GM19023 (cell line): ENCODE measurements at regions not wholly inside any gene's neighbourhood (a gene's known extent, or its start where the extent isn't known, plus 50 kb on each side); places are given as distances from the start of the nearest gene placed in this dataset.

Experiments used
- ATAC-seq: cut with Tn5 transposase; IDR thresholded peaks from one replicate; pipeline ENCODE4 v1.9.1; 2021; ENCODE audit warnings: mild to moderate bottlenecking, moderate library complexity; ENCODE audit not compliant: unreplicated experiment

DNA sequence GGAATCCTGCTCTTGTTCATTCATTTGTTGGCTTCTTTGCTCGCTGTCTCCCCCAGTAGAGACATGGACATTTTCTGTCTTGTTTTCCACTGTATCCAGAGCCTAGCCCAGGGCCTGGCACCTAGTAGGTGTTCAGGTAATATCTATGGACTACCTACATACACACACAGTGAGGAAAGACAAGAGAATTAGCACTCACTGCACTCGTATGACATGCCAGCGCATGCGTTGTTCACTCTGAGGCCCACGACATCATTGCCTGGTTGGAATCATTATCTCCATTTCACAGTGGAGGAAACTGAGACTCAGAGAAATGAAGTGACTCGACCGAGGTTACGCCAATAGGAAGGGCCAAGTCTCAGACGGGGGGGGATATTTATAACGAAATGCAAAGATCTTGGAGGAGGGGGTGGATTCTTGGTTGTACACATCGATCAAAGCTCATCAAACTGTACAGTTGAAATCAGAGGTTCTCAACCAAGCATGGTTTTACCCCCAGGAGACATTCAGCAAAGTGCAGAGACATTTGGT is 140.1 kb upstream of the PTPN1 start:
- no peak for ATAC-seq

DNA sequence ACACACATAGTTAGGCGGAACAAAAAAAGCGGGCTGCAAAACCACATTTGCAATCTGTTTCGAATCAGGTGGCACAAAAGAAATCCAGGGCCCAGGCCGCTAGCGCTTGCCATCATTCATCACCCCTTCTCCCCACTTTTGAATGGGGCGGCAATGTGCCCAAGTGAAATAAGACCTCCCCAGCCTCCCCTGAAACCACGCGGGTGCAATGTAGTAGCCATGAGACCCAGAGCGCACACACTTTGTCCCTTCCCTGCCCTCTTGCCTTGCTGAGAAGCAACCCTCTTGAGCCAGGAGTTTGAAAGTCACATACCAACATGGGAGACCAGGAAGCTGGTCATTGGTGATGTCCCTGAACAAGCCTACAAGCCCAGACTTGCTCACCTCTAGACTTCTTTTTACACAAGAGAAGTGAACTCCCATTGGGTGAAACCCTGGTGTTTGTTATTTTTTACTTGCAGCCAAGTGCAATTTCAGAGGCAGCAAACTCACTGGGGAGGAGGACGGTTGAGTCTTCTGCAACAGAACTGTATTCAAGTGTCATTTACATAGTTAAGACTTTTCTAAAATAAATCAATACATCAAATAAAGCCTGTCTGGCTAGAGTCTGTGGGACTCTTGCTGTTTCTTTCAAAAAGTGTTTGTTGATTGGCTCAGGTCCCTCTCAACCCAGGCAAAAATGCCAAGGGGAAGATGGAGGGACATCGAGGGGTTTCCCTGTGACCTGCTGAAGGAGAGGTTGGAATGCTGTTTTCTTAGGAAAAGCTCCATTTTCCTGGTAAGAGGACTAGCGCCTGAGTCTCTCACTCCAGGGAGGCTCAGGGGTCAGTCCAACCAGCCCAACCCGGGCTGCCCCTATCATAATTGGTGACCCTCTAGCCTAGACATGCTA is 138.1 kb upstream of the PTPN1 start:
- no peak for ATAC-seq

DNA sequence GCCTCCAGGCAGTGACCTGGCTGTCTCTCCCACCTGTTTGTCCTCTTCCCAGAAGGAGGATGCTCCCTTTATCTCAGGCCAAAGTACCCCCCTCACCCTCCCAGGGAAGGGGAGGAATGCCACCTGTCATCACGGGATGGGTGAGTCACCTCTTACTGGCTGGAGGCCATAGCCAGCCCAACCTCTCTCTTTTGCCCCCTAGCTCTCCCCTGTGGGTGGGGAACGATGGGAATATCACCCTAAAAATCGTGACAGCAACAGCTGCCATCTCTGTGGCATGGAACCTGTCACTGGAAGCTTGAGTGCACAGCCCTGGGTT is 137.5 kb upstream of the PTPN1 start:
- ATAC-seq: no peak

DNA sequence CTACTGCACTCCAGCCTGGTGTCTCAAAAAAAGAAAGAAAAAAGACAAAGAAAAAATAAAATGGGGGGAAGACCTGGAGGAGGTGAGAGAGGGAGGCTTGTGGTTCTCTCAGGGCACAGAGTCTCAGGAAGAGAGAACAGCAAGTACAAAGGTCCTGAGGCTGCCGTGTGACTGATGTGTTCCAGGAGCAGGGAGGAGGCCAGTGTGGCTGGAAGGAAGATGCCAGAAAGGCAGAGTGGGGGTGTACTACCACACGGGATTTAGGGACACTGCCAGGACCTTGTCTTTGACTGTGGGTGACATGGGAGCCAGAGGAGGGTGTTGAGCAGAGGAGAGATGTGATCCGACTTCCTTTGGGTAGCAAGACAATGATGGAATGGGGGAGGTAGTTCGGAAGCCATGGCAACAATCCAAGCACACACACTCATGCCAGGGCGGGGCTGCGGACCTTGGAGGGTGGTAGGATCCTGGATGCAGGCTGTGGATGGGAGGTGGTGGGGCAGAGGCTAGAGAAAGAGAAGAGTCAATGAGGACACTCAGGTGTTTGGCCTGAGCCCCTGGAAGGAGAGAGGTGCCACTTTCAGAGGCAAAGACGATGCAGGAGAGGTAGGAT is 136.4 kb upstream of the PTPN1 start:
- ATAC-seq: no peak

DNA sequence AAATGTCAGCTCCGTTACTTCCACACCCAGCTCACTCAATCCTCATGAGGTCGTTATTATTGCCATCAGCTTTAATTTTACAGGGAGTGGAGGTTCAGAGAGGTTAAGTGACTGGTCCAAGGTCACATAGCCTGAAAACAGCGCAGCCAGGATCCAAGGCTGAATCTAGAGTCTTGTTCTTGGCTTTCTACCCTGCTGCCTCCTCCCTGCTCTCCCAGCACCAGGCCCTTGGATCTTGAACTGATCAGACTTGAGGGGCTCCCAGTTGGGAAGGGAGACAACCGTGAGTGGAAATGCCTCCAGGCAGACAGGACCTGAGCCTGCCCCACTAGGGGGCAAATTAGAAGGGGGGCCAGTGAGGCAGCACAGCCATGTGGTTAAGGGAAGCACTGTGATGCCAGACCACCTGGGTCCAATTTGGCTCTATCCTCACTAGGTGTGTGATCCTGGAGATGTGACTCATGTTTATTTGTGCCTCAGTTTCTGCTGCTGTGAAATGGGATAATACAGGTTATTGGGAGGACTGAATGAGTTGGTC is 135.6 kb upstream of the PTPN1 start:
- no peak for ATAC-seq

DNA sequence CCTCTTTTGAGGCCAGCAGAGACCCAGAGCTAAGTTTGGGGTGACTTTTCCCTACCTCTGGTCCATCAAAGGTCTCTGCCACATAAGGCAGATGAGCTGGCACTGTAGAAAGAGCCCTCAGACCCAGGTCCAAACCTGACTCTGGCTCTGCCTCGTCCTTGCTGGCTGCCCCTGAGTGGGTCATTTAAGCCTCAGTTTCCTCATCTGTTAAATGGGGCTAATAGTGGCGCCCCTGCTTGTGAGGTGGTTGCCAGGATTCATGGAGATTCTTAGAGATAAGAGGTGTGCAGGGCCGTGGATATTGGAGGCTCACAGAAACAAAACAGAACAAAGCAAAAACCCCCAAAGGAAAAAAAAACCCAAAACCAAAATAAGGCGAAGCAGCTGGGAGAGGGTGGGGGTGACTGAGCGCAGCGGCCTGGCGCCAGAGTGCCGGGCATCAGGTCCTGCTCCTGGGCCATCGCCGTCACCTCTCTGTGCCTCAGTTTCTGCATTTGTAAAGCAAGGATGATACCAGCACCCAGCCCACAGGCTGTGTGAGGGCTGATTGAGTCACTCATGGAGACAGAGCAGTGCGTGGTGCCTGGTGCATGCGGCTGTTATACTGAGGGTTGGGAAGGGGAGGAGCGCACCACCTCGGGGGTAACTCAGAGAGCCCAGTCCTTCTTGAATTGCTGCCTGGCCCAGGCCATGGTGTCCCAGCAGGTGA is 133.8 kb upstream of the PTPN1 start:
- no peak for ATAC-seq

DNA sequence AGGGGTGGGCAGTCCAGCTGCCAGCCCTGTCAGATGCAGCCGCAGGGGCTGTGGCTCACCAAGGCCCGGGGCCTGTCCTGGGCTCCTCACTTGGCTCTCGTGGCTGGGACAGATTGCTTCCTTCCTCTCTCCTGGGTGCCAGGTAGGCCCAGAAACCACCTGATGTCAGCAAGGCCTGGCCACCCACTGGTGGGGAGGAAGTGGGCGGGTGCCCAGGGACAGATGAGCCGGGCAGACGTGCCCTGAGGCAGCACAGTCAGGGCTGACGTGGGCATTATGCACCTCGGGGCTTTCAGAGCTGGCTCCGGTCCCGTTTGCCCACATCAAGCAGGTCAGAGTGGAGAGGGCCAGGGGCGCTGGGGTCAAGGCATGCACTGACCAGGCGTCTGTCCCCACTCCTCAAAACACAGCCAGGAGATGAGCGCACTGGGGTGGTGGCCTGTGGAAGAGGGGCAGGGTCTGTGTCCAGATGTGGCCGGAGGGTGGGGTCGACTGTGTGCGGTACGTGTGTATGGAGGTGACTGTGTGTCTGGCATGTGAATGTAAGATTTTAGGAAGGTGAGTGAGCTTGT is 133.2 kb upstream of the PTPN1 start:
- ATAC-seq: no peak

DNA sequence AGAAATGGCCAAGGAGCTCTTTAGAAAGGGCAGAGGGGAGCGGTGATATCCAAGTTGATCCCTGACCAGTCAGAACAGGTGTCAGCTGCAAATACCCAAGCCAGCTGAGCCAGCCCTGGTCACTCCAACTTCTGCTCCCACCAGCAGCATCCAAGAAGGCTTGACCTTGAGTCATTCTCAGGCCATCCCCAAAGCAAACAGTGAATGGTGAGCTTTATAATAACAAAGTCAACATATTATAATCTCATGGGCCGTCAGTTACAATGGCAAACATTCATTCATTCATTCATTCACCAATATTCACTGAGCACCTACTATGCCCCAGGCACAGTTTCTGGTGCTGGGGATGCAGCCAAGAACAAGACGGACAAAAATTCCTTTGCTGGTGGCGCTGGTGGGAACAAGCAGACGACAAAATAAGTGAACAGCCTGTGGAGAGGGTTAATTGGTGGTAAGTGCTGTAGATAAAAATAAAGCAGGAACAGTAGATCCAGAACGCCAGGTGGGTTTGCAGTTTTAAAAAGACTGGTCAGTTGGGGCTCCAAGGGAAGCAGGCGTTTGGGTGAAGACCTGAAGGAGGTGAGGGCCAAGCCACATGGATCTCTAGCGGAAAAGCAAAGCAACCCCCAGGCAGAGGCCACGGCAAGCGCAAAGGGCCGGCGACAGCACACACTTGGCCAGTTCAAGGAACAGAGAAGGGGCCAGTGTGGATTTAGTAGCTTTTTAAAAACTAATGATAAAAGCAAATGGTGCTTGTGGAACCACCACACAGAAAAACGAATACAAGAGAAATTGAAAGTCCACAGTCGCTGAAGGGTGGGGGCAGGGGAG is 131.8 kb upstream of the PTPN1 start:
- no peak for ATAC-seq

DNA sequence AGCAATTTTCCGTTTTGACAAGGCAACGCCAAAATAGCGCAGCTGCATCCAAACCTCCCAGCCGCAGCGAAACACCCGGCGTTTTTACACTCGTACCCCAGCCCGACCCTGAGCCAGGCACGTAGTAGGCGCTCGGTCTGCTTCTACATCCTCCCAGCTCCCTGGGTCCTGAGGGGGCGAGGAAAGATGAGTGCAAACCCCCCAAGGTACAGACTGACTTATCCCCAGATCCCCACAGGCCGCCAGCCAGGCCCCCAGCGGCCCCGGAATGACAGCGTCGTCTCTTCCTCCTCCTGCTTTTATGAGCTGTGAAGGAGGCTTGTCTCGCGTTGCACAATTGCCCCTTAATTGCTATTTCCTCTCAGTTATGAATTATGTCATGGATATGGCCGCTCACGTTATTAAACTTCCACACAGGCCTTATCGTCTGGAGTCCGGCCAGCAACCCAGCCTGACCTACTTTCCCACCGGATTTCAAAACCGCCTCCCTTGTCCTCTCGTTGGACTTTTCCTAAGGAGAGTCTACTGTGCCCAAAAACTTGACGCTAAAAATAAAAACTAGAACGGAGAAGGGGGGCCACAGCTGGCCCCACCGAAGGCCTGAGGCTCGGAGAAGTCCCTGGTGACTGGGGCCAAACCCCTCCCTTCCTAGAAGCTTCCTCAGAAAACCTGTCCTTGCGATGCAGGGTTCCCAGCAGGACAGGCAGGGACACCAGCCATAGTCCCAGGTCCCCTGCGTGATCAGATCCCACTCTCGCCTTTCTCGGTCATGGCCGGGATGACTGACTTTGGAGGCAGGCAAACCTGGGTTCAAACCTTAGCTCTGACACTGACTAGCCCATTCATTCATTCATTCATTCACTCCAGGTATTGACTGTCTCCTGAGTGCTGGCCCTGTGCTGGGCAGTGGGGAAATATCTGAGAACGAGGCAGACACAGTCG is 130.9 kb upstream of the PTPN1 start:
- ATAC-seq: no peak

DNA sequence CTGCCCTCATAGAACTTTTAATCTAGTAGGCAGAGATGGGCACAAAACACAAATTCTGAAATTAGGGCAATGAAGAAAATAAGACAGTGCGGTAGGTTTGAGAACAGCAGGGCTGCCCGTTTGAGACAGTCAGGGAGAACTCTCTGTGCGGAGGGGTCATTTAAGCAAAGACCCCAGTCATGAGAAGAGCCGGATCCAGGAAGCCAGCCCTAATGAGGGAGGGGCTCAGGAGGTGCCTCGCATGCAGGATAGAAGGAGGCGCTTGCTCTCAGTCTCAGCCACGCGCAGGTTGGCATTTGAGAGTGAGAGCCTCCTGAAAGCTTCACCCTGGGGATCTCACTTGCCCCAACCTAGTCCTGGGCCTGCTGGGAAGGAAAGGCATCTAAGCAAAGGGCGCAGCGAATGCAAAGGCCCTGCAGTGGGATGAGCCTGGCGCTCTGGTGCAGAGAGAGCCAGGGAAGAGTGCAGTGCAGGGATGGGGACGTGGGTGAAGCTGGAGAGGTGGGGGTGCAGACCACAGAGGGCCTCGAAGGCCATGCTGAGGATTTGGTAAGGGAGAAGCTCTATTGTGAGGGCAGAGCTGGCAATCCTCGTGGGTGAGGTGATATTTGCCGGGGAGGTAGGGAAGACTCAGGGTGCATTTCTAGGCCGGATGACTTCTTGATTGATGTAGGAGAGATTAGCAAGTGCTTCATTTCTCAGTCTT is 130.0 kb upstream of the PTPN1 start:
- ATAC-seq: no peak

DNA sequence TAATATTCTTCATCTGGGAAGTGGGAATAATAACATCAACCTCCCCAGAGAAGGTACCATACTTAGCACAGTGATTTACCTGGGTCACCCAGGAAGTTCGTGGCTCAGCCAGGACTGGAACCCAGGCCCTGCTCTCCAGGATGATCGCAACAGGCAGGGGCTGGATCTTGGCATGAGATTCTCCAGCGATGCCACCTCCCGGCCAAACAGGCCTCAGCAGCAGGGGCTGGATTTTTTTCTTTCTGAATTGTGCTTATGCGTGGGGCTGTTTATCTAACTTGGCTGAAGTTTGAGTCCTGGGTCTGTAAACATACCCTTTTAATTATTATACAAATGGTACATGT is 129.5 kb upstream of the PTPN1 start:
- no peak for ATAC-seq

DNA sequence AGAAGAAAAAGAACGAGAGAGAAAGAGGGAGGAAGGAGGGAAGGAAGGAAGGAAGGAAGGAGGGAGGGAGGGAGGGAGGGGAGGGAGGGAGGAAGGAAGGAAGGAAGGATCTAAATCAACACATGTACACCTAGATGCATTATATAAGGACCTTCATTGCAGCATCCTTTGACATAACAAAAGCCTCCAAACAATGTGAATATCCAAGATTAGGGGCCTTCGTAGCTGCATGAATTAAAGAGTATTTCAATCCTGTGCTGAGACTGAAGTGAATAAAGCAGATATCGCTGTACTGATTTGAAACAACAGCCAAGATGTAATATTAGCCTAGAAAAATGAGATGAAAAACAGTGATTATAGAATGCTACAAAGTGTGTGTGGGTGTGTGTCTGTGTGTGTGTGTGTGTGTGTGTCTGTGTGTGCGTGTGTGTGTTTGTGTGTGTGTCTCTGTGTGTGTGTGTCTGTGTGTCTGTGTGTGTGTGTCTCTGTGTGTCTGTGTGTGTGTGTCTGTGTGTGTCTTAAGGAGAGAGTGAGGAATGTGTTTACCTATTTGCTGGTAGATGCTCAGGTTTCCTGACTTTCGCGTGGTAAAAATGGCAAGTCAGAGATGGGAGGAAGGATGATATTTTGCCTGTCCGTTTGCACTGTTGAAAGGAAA is 129.0 kb upstream of the PTPN1 start:
- no peak for ATAC-seq

DNA sequence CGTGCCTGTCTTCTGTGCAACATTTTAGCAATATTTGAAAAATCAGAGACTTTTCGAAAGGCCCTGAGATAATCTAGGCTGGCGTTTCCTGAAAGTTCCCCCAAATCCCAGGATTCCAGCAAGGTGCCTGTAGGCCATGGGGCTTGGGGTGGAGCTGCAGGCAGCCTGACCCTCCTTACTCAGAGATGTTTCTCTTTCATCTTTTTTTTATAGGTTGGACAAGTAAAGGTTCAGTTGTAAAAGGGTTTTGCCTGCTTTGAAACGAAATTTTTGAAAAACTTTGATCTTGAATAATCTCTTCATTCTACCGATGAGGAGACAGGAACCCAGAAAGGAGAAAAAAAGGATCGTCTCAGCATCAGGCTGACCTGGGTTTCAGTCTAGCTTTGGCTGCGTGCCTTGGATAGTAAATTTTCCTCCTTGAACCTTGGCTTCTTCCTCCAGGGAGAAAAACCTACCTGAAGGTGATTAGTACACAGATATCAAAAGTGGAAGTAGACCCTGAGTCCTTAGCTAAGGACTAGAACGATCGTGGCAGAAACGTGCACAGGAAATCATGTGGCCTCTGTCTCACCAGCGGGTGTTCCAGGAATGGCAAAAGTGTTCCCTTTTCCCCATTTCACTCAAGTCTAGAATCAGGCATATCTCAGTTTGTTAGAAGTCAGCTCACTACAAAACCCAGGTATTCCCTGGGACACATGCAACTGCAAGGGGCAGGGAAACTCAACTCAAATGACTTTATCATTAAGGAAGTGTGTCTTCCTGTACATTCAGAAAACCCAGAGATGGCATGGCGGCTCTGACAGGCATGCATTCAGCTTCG is 128.2 kb upstream of the PTPN1 start:
- ATAC-seq: no peak

DNA sequence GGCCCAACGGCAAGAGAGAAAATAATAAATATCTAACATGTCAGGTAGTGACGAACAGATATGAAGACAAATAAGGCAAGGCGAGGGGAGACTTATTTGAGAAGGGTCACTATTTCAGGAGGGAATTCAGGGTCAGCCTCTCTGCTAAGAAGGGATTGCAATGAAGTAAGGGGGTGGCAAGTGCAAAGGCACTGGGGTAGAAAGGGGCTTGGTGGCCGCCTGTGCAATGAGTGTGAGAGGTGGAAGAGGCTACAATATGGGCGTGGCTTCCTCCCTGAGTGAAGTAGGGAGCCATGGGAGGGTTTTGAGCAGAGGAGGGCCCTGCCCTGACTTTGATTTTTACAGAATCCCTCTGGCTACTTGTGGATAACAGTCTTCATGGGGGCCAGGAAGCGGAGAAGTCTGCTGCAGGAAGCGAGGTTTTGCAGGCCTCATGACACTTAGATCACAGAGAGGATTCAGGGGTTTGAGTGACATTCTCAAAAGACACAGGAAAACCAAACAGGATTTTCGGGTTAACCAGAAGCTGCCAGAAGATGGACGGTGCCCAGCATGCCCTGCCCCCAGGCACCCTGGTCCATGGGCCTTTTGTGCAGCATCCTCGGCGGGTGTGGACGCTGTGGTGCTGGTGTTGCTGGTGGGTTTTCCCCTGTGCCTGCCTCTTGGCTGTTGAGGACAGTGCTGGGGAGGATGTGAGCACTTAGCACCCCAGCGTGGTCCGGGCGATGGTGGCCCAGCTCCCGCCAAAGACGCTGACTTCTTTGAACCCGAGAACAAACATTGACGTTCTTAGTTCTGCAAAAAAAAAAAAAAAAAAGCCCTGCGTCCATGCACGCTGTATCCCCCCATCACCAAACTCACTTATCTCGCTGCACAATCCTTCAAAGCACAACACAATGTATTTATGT is 124.2 kb upstream of the PTPN1 start:
- ATAC-seq: no peak

DNA sequence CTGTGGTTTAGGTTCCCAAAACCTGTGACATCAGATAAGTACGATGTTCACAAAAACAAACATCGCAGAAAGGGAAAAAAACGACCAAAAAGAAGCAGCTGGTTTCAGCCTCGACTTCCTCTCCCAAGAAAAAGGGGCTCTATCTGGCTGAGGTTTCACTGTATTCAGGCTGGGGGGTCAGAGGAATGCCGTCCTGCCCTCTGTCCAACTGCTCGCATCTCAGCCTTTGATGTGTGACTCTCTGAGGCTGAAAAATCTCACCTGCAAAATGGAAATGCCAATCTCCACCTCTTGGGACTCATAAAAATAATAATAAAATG is 123.6 kb upstream of the PTPN1 start:
- ATAC-seq: no peak

DNA sequence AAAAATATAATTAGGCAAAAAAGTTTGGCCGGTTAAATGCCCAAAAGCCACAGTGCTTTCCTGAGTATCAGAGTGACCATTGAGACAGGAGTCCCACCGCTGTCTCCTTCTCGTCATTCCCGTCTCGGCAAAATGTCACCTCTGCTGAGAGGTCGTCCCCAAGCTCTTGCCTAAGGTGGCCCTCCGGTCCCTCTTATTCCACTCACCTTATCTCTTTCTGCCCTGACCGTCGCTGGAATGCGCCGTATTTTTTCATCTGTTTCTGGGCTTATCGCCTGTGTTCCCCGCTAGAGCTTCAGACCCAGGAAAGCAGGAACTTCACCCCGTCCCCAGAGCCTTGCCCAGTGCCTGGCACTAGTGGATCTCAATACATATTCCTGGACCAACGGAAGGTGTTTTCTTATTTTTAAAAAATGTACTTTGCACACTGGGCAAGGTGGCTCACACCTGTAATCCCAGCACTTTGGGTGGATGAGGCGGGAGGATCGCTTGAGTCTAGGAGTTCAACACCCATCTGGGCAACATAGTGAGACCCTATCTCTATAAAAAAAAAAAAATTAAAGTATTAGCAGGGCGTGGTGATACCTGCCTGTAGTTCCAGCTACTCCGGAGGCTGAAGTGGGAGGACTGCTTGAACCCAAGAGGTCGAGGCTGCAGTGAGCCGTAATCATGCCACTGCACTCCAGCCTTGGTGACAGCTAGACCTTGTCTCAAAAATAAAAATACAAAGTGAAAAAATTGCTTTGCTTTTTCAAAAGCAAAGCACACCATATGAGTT is 122.8 kb upstream of the PTPN1 start:
- no peak for ATAC-seq
